ENCODE measurements at regions not wholly inside any gene's neighbourhood (a gene's known extent, or its start where the extent isn't known, plus 50 kb on each side); places are given as distances from the start of the nearest gene placed in this dataset.

DNA sequence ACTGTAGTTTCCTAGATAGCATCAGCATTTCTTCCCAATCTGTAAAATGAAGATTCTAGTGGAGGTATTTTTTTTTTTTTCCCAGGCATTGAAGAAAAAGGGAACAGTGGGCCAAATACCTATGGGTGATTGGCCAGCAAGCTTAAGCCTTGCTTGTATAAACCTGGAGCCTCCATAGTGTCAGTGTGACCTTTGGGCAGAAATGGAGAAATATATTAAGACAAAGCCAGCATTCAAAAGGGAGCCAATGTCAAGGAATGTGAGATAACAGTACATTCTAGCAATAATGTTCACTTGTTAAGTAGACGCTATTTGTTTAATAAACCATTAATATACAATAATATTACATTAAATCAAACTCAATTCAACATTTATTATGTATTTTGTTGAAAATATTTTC lies 275.4 kb downstream of the FOXA2 start:
- peaks cover 10% of the 10 kb centered on the region for H3K27me3 Mint-ChIP-seq (ENCODE audit: insufficient read depth, unreplicated experiment)
- no peak overlapping the region for H3K4me3 ChIP-seq (ENCODE audit: low read depth, low read length)
- DNase-seq, result no peak
- H3K36me3 ChIP-seq (ENCODE audit: control insufficient read depth, insufficient read depth, low read length), result no peaks in the 10 kb centered on the region
- POLR2A ChIA-PET, result no interaction called here
- BruUV-seq (replicated peaks), result no TSS peak
- H3K9me3 Mint-ChIP-seq (ENCODE audit: unreplicated experiment), result no peaks in the 10 kb centered on the region
- no peaks in the 10 kb centered on the region for H3K27me3 ChIP-seq (replicated peaks; ENCODE audit: control insufficient read depth, insufficient read depth, low read length)
- no peaks in the 10 kb centered on the region for H3K4me1 ChIP-seq
- H3K27ac Mint-ChIP-seq (ENCODE audit: unreplicated experiment), result no peak overlapping the region
- intact Hi-C loops (cut with micrococcal nuclease; ENCODE audit: unreplicated experiment), result no loop called here
- no peak overlapping the region for H3K4me3 Mint-ChIP-seq (ENCODE audit: unreplicated experiment)
- no peaks in the 10 kb centered on the region for H3K9me3 ChIP-seq
- H3K4me1 Mint-ChIP-seq (ENCODE audit: low read depth, unreplicated experiment), result peaks cover 6% of the 10 kb centered on the region
- TF ChIP-seq, protein P1, sequence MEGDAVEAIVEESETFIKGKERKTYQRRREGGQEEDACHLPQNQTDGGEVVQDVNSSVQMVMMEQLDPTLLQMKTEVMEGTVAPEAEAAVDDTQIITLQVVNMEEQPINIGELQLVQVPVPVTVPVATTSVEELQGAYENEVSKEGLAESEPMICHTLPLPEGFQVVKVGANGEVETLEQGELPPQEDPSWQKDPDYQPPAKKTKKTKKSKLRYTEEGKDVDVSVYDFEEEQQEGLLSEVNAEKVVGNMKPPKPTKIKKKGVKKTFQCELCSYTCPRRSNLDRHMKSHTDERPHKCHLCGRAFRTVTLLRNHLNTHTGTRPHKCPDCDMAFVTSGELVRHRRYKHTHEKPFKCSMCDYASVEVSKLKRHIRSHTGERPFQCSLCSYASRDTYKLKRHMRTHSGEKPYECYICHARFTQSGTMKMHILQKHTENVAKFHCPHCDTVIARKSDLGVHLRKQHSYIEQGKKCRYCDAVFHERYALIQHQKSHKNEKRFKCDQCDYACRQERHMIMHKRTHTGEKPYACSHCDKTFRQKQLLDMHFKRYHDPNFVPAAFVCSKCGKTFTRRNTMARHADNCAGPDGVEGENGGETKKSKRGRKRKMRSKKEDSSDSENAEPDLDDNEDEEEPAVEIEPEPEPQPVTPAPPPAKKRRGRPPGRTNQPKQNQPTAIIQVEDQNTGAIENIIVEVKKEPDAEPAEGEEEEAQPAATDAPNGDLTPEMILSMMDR (IDR thresholded peaks at IDR 0.05; ENCODE audit: insufficient read depth in 1 of 2, low read depth in 1 of 2, low read length in 1 of 2, severe bottlenecking in 1 of 2, unreplicated experiment in 1 of 2), result no peak
- no peaks in the 10 kb centered on the region for H3K36me3 Mint-ChIP-seq (ENCODE audit: insufficient read depth, unreplicated experiment)
- CTCF ChIA-PET, result no interaction called here

DNA sequence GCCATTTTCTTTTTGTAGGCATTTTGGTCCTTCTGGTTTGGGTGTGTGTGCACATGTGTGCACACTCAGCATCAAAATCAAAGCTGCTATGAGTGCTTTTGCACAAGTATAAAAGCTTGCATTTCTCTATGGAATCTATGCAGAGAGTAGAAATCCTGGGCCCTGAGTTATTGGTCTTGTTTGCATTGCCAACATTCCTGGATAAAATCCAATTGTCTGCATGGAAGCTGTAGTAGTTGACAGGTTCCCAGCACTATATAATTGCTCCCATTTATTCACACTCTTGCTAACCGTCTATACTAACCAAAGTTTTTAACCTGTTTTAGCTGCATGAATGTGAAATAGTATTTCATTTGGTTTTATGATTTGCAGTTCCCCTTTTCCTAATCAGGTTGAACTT lies 277.0 kb downstream of the FOXA2 start:
- ChIA-PET POLR2A (no interaction called here), CTCF (no interaction called here)
- H3K4me1 ChIP-seq, result no peaks in the 10 kb centered on the region
- H3K27me3 ChIP-seq (replicated peaks; ENCODE audit: control insufficient read depth, insufficient read depth, low read length), result no peaks in the 10 kb centered on the region; the same call in 1 of the 2 replicates
- no peak overlapping the region for H3K27ac Mint-ChIP-seq (ENCODE audit: unreplicated experiment)
- BruUV-seq (replicated peaks), result no TSS peak
- no peak overlapping the region for H3K4me3 Mint-ChIP-seq (ENCODE audit: unreplicated experiment)
- no peak overlapping the region for H3K4me3 ChIP-seq (ENCODE audit: low read depth, low read length)
- intact Hi-C loops (cut with micrococcal nuclease; ENCODE audit: unreplicated experiment), result no loop called here
- H3K4me1 Mint-ChIP-seq (ENCODE audit: low read depth, unreplicated experiment), result peaks cover under 1% of the 10 kb centered on the region
- no peaks in the 10 kb centered on the region for H3K36me3 Mint-ChIP-seq (ENCODE audit: insufficient read depth, unreplicated experiment)
- no peaks in the 10 kb centered on the region for H3K9me3 Mint-ChIP-seq (ENCODE audit: unreplicated experiment)
- H3K9me3 ChIP-seq, result no peaks in the 10 kb centered on the region
- TF ChIP-seq, protein P1 (IDR thresholded peaks at IDR 0.05; ENCODE audit: insufficient read depth in 1 of 2, low read depth in 1 of 2, low read length in 1 of 2, severe bottlenecking in 1 of 2, unreplicated experiment in 1 of 2), result no peak
- no peaks in the 10 kb centered on the region for H3K36me3 ChIP-seq (ENCODE audit: control insufficient read depth, insufficient read depth, low read length)
- peaks cover 7% of the 10 kb centered on the region for H3K27me3 Mint-ChIP-seq (ENCODE audit: insufficient read depth, unreplicated experiment)
- no peak for DNase-seq

DNA sequence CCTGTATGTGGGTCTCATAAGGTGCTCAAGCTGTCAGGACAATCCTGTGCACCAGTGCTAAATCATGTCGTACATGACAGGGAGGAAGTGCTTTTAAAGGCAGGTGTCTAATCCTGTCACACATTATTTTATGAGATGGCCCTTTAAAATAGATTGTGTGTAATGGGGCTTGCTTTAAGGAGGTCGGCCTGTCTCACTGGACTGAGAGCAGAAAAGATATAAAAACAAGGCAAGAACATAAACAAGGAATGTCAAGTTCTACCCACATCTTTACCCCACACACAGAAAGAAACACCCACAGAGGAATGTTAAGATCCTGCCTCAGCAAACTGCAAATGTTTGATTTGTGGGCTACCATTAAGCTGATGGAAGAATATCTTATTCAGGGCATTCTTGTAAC lies 279.0 kb downstream of the FOXA2 start:
- Histone ChIP-seq H3K27me3 (replicated peaks; ENCODE audit: control insufficient read depth, insufficient read depth, low read length) (no peaks in the 10 kb centered on the region; the same call in 1 of the 2 replicates), H3K36me3 (ENCODE audit: control insufficient read depth, insufficient read depth, low read length) (no peaks in the 10 kb centered on the region), H3K4me3 (ENCODE audit: low read depth, low read length) (no peak overlapping the region), H3K4me1 (no peaks in the 10 kb centered on the region), H3K9me3 (no peaks in the 10 kb centered on the region)
- CTCF ChIA-PET, result no interaction called here
- H3K4me3 Mint-ChIP-seq (ENCODE audit: unreplicated experiment), result no peak overlapping the region
- H3K36me3 Mint-ChIP-seq (ENCODE audit: insufficient read depth, unreplicated experiment), result no peaks in the 10 kb centered on the region
- H3K9me3 Mint-ChIP-seq (ENCODE audit: unreplicated experiment), result no peaks in the 10 kb centered on the region
- BruUV-seq (replicated peaks), result no TSS peak
- H3K27me3 Mint-ChIP-seq (ENCODE audit: insufficient read depth, unreplicated experiment), result peaks cover 7% of the 10 kb centered on the region
- no peak for DNase-seq
- intact Hi-C loops (cut with micrococcal nuclease; ENCODE audit: unreplicated experiment), result no loop called here
- TF ChIP-seq, protein P1 (IDR thresholded peaks at IDR 0.05; ENCODE audit: insufficient read depth in 1 of 2, low read depth in 1 of 2, low read length in 1 of 2, severe bottlenecking in 1 of 2, unreplicated experiment in 1 of 2), result no peak
- H3K4me1 Mint-ChIP-seq (ENCODE audit: low read depth, unreplicated experiment), result no peaks in the 10 kb centered on the region
- POLR2A ChIA-PET, result no interaction called here
- no peak overlapping the region for H3K27ac Mint-ChIP-seq (ENCODE audit: unreplicated experiment)

Measured in Caco-2 (cell line).